ES-I3 (cell line): ENCODE measurements at regions not wholly inside any gene's neighbourhood (a gene's known extent, or its start where the extent isn't known, plus 50 kb on each side); places are given as distances from the start of the nearest gene placed in this dataset.

ENCODE experiments used
- H3K36me3 ChIP-seq: 2 replicates; pipeline ENCODE4 v1.6.1; 2013; ENCODE audit warnings: mild to moderate bottlenecking, low read length, control low read depth, moderate library complexity; ENCODE audit not compliant: insufficient read depth
- H3K4me1 ChIP-seq: 2 replicates; pipeline ENCODE4 v1.6.1; 2013; ENCODE audit warnings: mild to moderate bottlenecking, control low read depth, low read length; ENCODE audit not compliant: insufficient read depth
- H3K9ac ChIP-seq: 2 replicates; pipeline ENCODE4 v1.6.1; 2013; ENCODE audit warnings: low read depth, mild to moderate bottlenecking, low read length, moderate library complexity
- H3K9me3 ChIP-seq: 2 replicates; pipeline ENCODE4 v1.6.1; 2013; ENCODE audit warnings: mild to moderate bottlenecking, low read length, moderate library complexity; ENCODE audit not compliant: control insufficient read depth, insufficient read depth

DNA sequence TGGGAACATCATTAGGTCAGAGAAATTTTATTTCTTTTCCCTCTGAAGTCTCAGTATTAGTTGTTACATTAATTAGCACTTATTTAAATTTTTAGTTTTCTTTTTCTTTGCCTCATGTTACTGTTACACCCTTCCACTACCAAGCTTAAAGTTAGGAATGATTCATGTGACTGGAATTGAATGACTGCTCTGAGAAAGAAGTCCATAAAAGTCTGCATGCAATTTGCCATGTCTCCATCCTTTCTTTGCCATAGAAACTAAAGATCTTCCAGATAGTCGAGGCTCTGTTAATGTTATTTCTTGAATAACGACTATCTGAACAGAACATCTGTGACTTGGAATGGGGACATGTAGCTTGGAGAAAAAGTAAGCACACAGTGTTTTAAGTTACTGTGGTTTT lies 1269.8 kb upstream of the PIK3C3 start:
- Histone ChIP-seq H3K4me1 (no peaks in the 10 kb centered on the region; the same call in 1 of the 2 replicates), H3K36me3 (no peaks in the 10 kb centered on the region), H3K9me3 (0 out of 2 replicates have a peak, but pooled peaks cover 3% of the 10 kb centered on the region), H3K9ac (no peak overlapping the region)

GRCh38 chr18:40678318-40678717 lies 1276.7 kb upstream of the PIK3C3 start:
- Histone ChIP-seq H3K36me3 (no peaks in the 10 kb centered on the region), H3K9ac (no peak overlapping the region), H3K4me1 (no peaks in the 10 kb centered on the region), H3K9me3 (no peaks in the 10 kb centered on the region)

- no peaks in the 10 kb centered on the region for H3K36me3 ChIP-seq
- H3K4me1 ChIP-seq = peaks cover 12% of the 10 kb centered on the region
- H3K9me3 ChIP-seq = no peaks in the 10 kb centered on the region
- H3K9ac ChIP-seq = no peak overlapping the region
These were observed 1278.4 kb upstream of the PIK3C3 start for GRCh38 chr18:40676668-40677067.

GRCh38 chr18:40673150-40673549 lies 1281.9 kb upstream of the PIK3C3 start:
- Histone ChIP-seq H3K9ac (no peak overlapping the region), H3K4me1 (peaks cover 12% of the 10 kb centered on the region), H3K36me3 (no peaks in the 10 kb centered on the region), H3K9me3 (no peaks in the 10 kb centered on the region)

DNA sequence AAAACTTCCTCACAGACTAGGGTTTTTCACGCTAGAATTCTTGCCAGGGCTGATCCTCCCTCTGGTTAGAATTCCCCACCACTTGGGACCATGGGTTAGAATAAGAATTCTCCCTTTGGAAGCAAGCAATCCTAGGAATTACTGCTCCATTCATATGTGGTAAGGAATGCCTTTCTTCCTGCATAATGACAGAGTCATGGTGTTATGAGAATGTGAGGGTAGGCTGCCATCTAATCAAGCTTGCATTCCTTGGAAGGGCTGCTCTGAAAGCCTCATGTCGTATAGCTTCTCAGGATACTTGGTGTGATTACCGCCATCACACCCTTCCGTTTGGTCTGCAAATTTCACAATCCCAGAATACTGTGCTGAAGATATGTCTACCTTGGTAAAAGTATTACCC lies 1282.4 kb upstream of the PIK3C3 start:
- Histone ChIP-seq H3K36me3 (no peaks in the 10 kb centered on the region), H3K9ac (no peak overlapping the region), H3K4me1 (peaks cover 12% of the 10 kb centered on the region), H3K9me3 (no peaks in the 10 kb centered on the region)

- Histone ChIP-seq H3K9ac (no peak overlapping the region), H3K4me1 (peaks cover 12% of the 10 kb centered on the region), H3K9me3 (no peaks in the 10 kb centered on the region), H3K36me3 (no peaks in the 10 kb centered on the region)
These were observed 1284.2 kb upstream of the PIK3C3 start for GRCh38 chr18:40670668-40671375.

- H3K9me3 ChIP-seq = no peaks in the 10 kb centered on the region
- H3K36me3 ChIP-seq = no peaks in the 10 kb centered on the region
- no peak overlapping the region for H3K9ac ChIP-seq
- H3K4me1 ChIP-seq = no peaks in the 10 kb centered on the region
These were observed 1292.1 kb upstream of the PIK3C3 start for GRCh38 chr18:40662898-40663437.

DNA sequence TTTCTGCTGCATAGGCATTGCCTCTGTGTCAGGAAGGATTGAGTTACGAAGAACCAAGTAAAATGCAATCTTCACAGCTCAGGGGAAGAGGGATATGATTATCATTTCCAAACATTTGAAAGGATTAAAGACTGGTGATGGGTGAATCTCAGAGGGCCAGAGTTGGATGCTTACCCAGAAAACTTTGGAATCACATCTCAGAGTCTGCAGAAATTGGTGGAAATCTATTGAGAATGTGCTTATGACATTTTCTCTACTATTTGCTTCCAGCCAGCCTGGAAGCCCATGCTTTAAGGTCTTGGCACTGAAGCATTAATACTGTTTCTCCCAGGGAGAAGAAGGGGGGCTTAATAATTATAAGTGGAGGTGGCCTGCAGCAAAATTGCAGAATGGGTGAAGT lies 1301.4 kb upstream of the PIK3C3 start:
- H3K4me1 ChIP-seq = no peaks in the 10 kb centered on the region
- no peaks in the 10 kb centered on the region for H3K36me3 ChIP-seq
- no peaks in the 10 kb centered on the region for H3K9me3 ChIP-seq
- no peak overlapping the region for H3K9ac ChIP-seq

- H3K9me3 ChIP-seq = no peaks in the 10 kb centered on the region
- H3K9ac ChIP-seq = no peak overlapping the region
- no peaks in the 10 kb centered on the region for H3K36me3 ChIP-seq
- no peaks in the 10 kb centered on the region for H3K4me1 ChIP-seq
These were observed 1302.7 kb upstream of the PIK3C3 start for GRCh38 chr18:40652321-40652720.

GRCh38 chr18:40651163-40651562 lies 1303.9 kb upstream of the PIK3C3 start:
- no peaks in the 10 kb centered on the region for H3K9me3 ChIP-seq
- H3K4me1 ChIP-seq = no peaks in the 10 kb centered on the region
- no peak overlapping the region for H3K9ac ChIP-seq
- no peaks in the 10 kb centered on the region for H3K36me3 ChIP-seq

GRCh38 chr18:40642692-40643229 lies 1312.3 kb upstream of the PIK3C3 start:
- H3K36me3 ChIP-seq = no peaks in the 10 kb centered on the region
- no peaks in the 10 kb centered on the region for H3K9me3 ChIP-seq
- H3K4me1 ChIP-seq = no peaks in the 10 kb centered on the region
- H3K9ac ChIP-seq = no peak overlapping the region

GRCh38 chr18:40631319-40631718 lies 1323.7 kb upstream of the PIK3C3 start:
- H3K4me1 ChIP-seq = no peaks in the 10 kb centered on the region
- no peak overlapping the region for H3K9ac ChIP-seq
- H3K36me3 ChIP-seq = no peaks in the 10 kb centered on the region
- no peaks in the 10 kb centered on the region for H3K9me3 ChIP-seq

GRCh38 chr18:40630496-40630895 lies 1324.5 kb upstream of the PIK3C3 start:
- H3K36me3 ChIP-seq = no peaks in the 10 kb centered on the region
- no peak overlapping the region for H3K9ac ChIP-seq
- H3K9me3 ChIP-seq = no peaks in the 10 kb centered on the region

DNA sequence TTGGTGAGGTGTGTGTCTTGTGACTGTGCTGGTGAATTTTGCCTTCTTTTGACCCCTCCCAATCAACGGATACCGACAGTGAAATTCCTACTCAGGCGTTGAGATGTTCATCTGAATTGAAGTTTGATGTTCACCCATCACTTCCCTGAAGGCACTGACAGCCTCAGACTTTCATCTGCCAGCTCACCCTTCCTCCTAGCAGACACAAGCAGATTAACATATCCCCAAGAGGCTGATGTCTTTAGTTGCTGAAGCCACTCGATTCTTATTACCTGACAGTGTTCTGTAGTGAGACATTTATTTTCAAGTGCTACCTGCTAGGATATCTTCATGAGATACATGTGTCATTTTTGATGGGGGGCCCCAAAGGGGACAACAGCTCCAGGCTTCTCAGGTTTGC lies 1330.1 kb upstream of the PIK3C3 start:
- Histone ChIP-seq H3K36me3 (no peaks in the 10 kb centered on the region), H3K9me3 (no peaks in the 10 kb centered on the region), H3K4me1 (no peaks in the 10 kb centered on the region), H3K9ac (no peak overlapping the region)

More at GRCh38 chr18:40630496-40630895, 1324.5 kb upstream of the PIK3C3 start:
- H3K4me1 ChIP-seq = no peaks in the 10 kb centered on the region

DNA sequence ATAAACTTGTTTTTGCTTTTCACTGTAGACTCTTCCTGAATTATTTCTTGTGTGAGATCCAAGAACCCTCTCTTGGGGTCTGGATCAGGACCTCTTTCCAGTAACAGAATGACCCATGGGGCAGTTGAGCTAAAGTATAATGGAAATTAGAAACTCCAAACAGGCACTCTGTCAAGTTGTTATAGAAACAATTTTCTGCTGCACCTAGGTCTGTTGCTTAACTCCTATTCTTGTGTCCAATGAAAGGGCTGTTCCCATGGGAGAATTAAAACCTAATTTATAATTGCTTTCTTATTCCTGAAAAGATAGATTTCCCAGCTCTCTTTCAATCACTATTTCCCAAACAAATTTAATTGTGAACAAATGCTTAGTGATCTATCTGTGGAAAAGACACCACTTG lies 1341.3 kb upstream of the PIK3C3 start:
- H3K36me3 ChIP-seq = no peaks in the 10 kb centered on the region
- H3K9ac ChIP-seq = no peak overlapping the region
- H3K4me1 ChIP-seq = no peaks in the 10 kb centered on the region
- no peaks in the 10 kb centered on the region for H3K9me3 ChIP-seq
